ENCODE measurements at regions not wholly inside any gene's neighbourhood (a gene's known extent, or its start where the extent isn't known, plus 50 kb on each side); places are given as distances from the start of the nearest gene placed in this dataset.

- no peak for DNase-seq (ENCODE audit: low spot score)
Observed at GRCh38 chr2:7468955-7469354, 551.7 kb downstream of the RNF144A start.

- DNase-seq (ENCODE audit: low spot score): no peak
Observed at GRCh38 chr2:7471185-7471584, 554.0 kb downstream of the RNF144A start.

GRCh38 chr2:7472465-7472864 is 555.3 kb downstream of the RNF144A start:
- no peak for DNase-seq (ENCODE audit: low spot score)

- no peak for DNase-seq (ENCODE audit: low spot score)
Observed at GRCh38 chr2:7473135-7473771, 556.0 kb downstream of the RNF144A start.

- DNase-seq (ENCODE audit: low spot score): no peak
Observed at GRCh38 chr2:7476371-7476770, 559.2 kb downstream of the RNF144A start.

GRCh38 chr2:7479603-7480002 is 562.4 kb downstream of the RNF144A start:
- no peak for DNase-seq (ENCODE audit: low spot score)

- DNase-seq (ENCODE audit: low spot score): no peak
Observed at GRCh38 chr2:7480431-7480830, 563.2 kb downstream of the RNF144A start.

GRCh38 chr2:7490672-7491071 is 573.5 kb downstream of the RNF144A start:
- DNase-seq (ENCODE audit: low spot score): no peak

GRCh38 chr2:7492719-7493118 is 575.5 kb downstream of the RNF144A start:
- no peak for DNase-seq (ENCODE audit: low spot score)

- DNase-seq (ENCODE audit: low spot score): no peak
Observed at GRCh38 chr2:7497178-7497577, 580.0 kb downstream of the RNF144A start.

- no peak for DNase-seq (ENCODE audit: low spot score)
Observed at GRCh38 chr2:7499018-7499417, 581.8 kb downstream of the RNF144A start.

GRCh38 chr2:7502336-7502735 is 585.1 kb downstream of the RNF144A start:
- no peak for DNase-seq (ENCODE audit: low spot score)

GRCh38 chr2:7508296-7508943 is 591.2 kb downstream of the RNF144A start:
- no peak for DNase-seq (ENCODE audit: low spot score)

- DNase-seq (ENCODE audit: low spot score): no peak
Observed at GRCh38 chr2:7510353-7510752, 593.1 kb downstream of the RNF144A start.

- no peak for DNase-seq (ENCODE audit: low spot score)
Observed at GRCh38 chr2:7513834-7514233, 596.6 kb downstream of the RNF144A start.

GRCh38 chr2:7515327-7515726 is 598.1 kb downstream of the RNF144A start:
- no peak for DNase-seq (ENCODE audit: low spot score)

GRCh38 chr2:7516484-7517063 is 599.4 kb downstream of the RNF144A start:
- no peak for DNase-seq (ENCODE audit: low spot score)

- DNase-seq (ENCODE audit: low spot score): no peak
Observed at GRCh38 chr2:7517088-7517487, 599.9 kb downstream of the RNF144A start.

- no peak for DNase-seq (ENCODE audit: low spot score)
Observed at GRCh38 chr2:7517851-7518250, 600.6 kb downstream of the RNF144A start.

GRCh38 chr2:7523481-7524120 is 606.4 kb downstream of the RNF144A start:
- DNase-seq (ENCODE audit: low spot score): no peak

- DNase-seq (ENCODE audit: low spot score): no peak
Observed at GRCh38 chr2:7524195-7524594, 607.0 kb downstream of the RNF144A start.

GRCh38 chr2:7525746-7526145 is 608.5 kb downstream of the RNF144A start:
- no peak for DNase-seq (ENCODE audit: low spot score)

GRCh38 chr2:7527165-7527722 is 610.0 kb downstream of the RNF144A start:
- no peak for DNase-seq (ENCODE audit: low spot score)

Measured in mucosa of gallbladder (tissue), 1 donor.